GM12878 (cell line): ENCODE measurements at regions not wholly inside any gene's neighbourhood (a gene's known extent, or its start where the extent isn't known, plus 50 kb on each side); places are given as distances from the start of the nearest gene placed in this dataset.

ENCODE experiments used
- EP300 ChIP-seq, 2 experiments: fragments of 150-350 bp in 1 of 2; IDR thresholded peaks; 2 replicates each; pipeline ENCODE4 v1.6.1; 2011 to 2012; ENCODE audit warnings: low read depth in 2 of 2, low read length in 2 of 2, borderline replicate concordance in 1 of 2, improper control_type of control experiment in 1 of 2, inconsistent platforms in 1 of 2; ENCODE audit not compliant: control insufficient read depth in 1 of 2
- NFYB ChIP-seq: IDR thresholded peaks from 2 replicates; pipeline ENCODE4 v1.6.1; 2011; ENCODE audit warnings: low read depth, mild to moderate bottlenecking, low read length, improper control_type of control experiment, moderate library complexity; ENCODE audit not compliant: insufficient read depth
- TF ChIP-seq, protein P1 (sequence below): fragments of 450-650 bp; IDR thresholded peaks from 2 replicates; pipeline ENCODE4 v1.6.1; 2018; ENCODE audit warnings: mild to moderate bottlenecking, low read depth, moderate library complexity; ENCODE audit not compliant: partially characterized antibody
- TF ChIP-seq, protein P2 (sequence below), 3 experiments: IDR thresholded peaks in 2 of 3; conservative IDR thresholded peaks in 1 of 3; 2 replicates each; pipeline ENCODE4 v1.5.1; 2011; ENCODE audit warnings: low read depth in 3 of 3, low read length in 3 of 3, mild to moderate bottlenecking in 3 of 3, control low read depth in 2 of 3, moderate library complexity in 2 of 3, inconsistent platforms in 1 of 3, mixed read lengths in 1 of 3; ENCODE audit not compliant: control insufficient read depth in 2 of 3, insufficient read depth in 1 of 3; ENCODE audit errors: extremely low read depth in 1 of 3

DNA sequence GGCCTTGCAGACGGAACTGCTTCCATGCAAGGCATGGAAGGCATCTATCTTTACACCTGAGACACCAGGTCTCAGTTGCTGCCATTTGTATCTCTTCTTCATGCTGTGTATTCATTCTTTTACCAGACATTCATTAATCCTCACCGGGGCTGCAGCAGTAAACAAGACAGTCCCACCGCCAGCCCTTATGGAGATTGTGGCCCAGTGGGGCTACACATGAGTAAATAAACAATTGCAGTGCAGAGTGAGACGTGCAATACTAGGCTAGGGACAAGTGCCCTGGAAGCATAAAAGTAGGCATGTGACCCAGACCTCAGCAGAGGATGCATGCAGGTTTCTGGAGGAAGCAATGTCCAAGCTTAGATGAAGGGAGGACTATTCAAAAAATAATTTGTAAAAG, 497.6 kb upstream of the KLHL29 start:
- TF ChIP-seq, protein P1, sequence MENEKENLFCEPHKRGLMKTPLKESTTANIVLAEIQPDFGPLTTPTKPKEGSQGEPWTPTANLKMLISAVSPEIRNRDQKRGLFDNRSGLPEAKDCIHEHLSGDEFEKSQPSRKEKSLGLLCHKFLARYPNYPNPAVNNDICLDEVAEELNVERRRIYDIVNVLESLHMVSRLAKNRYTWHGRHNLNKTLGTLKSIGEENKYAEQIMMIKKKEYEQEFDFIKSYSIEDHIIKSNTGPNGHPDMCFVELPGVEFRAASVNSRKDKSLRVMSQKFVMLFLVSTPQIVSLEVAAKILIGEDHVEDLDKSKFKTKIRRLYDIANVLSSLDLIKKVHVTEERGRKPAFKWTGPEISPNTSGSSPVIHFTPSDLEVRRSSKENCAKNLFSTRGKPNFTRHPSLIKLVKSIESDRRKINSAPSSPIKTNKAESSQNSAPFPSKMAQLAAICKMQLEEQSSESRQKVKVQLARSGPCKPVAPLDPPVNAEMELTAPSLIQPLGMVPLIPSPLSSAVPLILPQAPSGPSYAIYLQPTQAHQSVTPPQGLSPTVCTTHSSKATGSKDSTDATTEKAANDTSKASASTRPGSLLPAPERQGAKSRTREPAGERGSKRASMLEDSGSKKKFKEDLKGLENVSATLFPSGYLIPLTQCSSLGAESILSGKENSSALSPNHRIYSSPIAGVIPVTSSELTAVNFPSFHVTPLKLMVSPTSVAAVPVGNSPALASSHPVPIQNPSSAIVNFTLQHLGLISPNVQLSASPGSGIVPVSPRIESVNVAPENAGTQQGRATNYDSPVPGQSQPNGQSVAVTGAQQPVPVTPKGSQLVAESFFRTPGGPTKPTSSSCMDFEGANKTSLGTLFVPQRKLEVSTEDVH: no peak
- TF ChIP-seq EP300 (IDR thresholded peaks at IDR 0.05; ENCODE audit: borderline replicate concordance in 1 of 2, control insufficient read depth in 1 of 2, low read depth in 2 of 2, low read length in 2 of 2) (no peak), NFYB (no peak)
- TF ChIP-seq, protein P2, sequence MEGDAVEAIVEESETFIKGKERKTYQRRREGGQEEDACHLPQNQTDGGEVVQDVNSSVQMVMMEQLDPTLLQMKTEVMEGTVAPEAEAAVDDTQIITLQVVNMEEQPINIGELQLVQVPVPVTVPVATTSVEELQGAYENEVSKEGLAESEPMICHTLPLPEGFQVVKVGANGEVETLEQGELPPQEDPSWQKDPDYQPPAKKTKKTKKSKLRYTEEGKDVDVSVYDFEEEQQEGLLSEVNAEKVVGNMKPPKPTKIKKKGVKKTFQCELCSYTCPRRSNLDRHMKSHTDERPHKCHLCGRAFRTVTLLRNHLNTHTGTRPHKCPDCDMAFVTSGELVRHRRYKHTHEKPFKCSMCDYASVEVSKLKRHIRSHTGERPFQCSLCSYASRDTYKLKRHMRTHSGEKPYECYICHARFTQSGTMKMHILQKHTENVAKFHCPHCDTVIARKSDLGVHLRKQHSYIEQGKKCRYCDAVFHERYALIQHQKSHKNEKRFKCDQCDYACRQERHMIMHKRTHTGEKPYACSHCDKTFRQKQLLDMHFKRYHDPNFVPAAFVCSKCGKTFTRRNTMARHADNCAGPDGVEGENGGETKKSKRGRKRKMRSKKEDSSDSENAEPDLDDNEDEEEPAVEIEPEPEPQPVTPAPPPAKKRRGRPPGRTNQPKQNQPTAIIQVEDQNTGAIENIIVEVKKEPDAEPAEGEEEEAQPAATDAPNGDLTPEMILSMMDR (IDR thresholded peaks at IDR 0.05 in 2 of 3, conservative IDR thresholded peaks at IDR 0.05 in 1 of 3; ENCODE audit: control insufficient read depth in 2 of 3, extremely low read depth in 1 of 3, insufficient read depth in 1 of 3, low read depth in 3 of 3, low read length in 3 of 3): no peak
